NCI-H2171 (cell line): ENCODE measurements at regions not wholly inside any gene's neighbourhood (a gene's known extent, or its start where the extent isn't known, plus 50 kb on each side); places are given as distances from the start of the nearest gene placed in this dataset.

Experiments
- DNase-seq: peaks from one replicate; lab custom pipeline; 2025; lab: John Stamatoyannopoulos, UW

DNA sequence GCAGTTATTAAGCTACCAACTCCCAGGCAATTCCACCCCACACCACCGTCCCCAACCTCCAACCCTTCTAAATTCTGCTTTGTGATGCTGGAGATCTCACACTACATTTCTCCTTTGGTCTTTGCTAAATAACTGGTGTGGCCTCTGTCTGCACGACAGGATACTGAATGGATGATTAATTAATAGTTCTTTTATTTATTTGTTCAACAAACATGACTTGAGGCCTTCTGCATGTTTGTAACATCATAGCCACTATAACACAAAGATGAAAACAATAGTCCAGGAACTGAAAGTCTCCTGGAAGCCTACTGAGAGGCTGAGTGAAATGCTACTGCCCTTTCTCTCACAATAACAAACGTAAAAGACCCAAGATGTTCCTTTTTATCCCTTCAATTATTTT lies 609.5 kb upstream of the UBE2E2 start:
- no peak for DNase-seq

DNA sequence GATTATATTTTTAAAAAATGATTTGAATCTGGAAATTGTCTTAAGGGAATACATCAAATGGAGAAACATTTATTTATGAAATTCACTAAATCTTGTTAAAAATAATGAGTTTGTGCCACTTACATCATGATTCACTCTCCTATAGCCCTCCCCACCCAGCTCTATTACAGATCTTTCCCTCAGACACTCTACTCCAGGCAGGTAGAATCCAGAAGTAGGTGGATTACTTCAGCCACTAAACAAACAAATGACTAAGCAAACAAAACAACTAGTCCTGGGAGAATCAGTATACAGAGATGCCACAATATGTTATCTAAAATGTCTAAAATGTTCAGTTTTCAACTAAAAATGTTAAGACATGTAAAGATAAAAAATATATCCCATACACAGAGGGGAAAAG lies 608.1 kb upstream of the UBE2E2 start:
- DNase-seq: no peak

DNA sequence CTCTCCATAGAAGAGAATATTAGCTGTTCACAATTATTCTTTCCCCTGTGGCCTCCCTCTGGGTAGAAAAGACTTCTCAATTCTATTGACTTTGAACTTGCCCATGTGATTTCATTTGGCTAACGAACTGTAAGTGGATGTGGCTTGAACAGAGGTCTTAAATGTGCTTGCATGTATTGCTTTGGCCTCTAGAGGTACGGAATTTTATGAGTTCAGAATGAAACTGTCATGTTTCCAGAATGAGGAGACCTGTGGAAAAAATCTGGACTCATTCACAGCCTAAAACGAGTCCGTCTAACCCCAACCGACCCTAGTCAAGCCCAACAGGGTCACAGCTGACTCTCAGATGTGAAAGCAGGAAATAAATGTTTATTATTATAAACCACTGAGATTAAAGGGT lies 596.7 kb upstream of the UBE2E2 start:
- DNase-seq: no peak

DNA sequence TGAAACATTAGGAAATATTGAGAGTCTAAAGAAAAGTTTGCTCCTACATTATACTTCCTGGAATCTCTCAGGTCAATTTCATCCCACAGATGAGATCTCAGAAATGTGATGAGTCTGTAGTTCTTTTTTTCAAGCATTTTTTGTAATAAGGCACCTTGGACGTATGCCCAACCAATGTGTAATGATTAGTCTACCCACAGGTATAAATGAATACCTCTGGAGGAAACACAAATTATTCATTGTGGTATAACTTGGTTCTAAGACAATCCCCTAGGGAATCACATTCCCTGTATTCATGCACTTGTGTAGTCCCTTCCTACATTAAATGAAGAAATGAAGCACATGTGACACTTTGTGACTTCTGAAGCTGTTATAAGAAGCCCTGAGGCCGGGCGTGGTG lies 596.2 kb upstream of the UBE2E2 start:
- DNase-seq: no peak

DNA sequence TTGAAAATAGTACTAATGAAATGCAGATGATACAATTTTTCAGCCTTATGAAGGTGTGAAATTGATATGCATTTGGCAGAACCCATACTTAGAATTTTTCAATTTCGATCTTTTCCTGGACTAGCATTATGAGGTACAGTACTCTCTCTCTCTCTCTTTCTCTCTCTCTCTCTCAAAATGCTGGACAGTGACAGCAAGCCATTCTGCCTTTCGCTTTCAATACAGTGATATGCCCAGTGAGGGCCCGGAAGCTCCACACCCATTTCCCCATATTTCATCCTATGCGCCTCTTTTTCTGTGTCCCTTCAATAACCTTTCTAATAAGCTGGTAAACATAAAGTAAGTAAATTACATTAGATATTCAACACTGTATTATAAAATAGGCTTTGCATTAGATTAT lies 595.0 kb upstream of the UBE2E2 start:
- no peak for DNase-seq

DNA sequence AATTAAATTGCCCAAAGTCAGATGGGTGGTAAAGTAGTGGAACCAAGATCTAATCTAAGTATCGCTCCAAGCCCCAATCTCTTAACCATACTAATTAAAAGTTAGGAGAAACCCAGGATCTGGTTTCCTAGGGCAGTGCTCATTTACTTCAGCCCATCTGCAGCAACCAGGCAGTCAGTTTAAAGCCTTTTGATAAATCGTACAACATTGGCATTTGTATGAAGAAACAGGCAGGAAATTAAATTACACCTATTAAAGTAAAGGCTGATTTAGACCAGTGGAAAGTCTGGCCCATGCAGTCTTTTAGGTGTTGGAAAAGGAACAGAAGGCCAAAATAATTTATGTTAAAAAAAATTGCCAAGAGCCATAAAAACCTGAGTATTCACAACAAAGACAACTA lies 594.4 kb upstream of the UBE2E2 start:
- no peak for DNase-seq

DNA sequence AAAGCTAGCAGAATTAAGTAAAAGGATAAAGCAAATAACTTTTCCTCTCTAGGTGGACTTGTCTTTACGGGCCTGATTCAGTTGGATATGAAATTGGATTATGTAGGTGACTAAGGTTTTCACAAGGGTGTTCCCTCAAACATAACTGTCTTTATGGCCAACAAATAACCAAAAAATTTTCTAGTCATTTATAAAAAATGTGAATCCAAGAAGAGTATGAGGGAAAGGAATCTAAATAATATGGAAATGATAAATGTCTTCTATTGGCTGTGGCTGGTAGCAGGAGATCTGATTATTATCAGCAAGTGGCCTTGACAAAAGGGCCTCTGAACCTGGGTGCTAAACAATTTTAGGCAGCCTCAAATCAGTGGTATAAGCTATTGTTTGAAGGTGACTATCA lies 594.0 kb upstream of the UBE2E2 start:
- DNase-seq: no peak

DNA sequence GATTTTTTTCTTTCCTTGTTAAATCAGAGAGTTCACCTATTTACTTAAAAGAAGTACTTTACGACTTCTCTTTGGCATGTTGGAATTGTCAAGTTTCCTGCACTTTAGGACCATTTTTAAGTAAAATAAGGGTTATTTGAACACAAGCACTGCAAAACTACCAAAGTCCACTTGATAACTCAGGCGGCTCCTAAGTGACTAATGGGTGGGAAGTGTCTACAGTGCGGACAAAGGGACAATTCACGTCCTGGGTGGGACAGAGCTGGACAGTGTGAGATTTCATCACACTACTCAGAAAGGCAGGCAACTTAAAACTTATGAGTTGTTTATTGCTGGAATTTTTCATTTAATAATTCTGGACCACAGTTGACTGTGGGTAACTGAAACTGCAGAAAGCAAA lies 590.2 kb upstream of the UBE2E2 start:
- DNase-seq: no peak

DNA sequence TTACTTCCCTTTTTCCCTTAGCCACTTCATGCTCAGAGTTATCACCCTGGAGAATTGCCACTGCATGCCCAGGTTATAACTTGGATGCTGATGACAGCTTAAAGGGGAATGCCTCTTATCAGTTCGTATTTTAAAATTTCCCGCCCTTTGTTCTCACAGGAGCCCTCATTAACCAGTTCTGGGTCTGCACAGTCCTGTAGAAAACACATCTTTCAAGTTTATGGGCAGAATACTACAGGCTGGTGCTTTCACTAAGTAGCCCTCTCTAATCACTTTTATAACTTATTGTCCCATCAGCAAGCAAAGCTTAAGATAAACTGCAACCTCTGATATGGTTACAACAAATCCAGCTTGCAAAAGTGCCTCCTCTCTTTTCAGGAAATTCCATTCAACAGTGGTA lies 587.3 kb upstream of the UBE2E2 start:
- no peak for DNase-seq

DNA sequence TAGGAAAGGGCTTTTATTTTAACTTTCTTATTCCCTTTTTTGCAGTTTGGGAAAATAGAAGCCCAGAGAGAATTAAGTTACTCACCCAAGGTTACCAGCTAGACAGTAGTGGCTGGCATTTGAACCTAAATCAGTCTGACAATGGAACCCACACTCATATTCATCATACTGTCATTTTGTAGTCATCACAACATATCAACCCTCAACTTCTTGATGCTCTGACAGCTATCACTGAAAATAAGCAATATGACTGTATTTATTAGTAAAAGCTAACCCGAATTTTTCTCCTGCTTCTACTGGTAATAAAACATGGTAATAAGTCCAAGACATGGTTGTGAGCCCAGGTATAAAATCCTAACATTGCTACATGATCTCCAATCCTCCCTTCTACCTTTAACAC lies 585.8 kb upstream of the UBE2E2 start:
- DNase-seq: no peak

DNA sequence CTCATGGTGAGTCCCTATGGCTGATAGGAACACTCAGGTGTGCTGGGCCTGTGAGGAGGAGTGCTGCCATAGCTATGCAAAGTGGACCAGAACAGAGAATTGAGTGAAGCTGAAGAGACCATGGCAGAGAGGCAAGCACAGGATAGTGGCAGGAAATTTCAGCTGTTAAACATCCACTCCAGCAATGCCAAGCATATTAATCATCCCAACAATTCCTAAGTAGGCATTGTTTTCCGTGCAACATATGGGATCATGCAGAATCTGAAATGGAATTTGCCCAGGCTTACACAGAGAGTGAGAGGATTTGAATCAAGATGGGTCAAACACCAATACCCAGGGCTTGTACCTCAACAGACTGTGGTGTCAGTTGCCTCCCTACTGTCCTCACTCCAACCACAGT lies 582.6 kb upstream of the UBE2E2 start:
- no peak for DNase-seq

DNA sequence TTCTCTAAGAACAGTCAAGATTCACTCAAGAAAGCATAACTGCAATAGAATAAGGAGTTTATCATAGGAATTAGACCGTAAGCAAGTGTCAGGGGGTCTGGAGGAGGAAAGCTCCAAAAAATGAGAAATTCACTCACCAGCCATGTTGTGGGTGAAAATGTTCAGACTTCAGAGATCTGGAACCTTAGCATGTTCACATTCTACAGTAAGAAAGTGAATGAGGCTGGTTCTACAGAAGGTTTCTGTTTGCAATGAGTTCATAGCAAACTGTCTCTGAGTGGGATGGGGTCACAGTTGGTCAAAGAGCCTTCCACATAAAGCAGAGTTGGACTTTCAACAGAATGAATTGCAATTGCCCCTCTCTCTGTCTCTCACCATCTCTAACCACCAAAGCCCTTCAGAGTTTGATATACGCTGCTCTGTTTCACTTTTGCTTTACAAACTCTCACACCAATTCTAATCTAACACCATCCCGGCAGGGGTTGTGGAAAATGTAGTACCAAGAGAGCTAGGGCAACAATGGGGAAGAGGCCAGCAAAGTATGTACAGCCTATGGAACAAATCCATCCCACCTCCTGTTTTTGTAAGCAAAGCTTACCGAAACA lies 581.8 kb upstream of the UBE2E2 start:
- DNase-seq: no peak

DNA sequence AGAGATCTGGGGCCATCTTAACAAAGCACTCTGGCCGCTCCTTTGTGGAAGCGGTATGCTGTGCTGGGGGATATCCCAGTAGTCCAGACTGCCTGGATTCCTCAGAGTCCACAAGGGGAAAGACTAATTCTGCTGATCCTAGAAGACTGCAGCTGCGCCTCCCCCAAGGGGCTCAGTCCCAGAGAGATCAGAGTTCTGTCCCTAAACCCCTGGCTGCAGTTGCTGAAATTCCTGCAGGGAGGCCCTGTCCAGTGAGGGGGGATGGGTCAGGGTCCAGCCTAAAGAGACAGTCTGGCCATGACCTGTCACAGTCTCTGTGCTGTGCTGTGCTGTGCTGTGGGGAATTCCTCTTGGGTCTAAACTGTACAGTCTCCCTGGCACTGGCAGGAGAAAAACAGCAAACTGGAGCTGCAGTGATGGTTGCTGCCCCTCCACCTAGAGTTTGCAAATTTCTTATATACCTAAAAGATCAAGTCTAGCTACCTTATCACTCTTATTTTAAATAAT lies 575.1 kb upstream of the UBE2E2 start:
- DNase-seq: no peak

DNA sequence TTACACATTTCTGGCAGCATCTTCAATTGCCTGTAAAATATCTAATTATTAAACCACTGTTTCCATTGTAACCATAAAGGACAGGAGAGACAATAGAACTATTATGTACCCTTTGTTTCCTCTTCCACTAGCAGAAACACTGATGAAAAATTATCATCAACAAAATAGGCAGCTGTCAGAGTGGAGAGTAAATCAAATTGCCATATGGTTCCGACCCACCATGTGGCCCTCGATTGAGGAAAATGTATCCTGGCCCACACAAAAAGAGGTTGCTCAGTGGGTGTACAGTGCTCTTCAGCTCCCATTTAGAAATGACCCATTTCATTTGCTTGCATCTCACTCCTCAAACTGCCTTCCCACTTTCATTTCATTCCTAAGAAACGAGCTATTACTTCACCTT lies 570.6 kb upstream of the UBE2E2 start:
- no peak for DNase-seq

DNA sequence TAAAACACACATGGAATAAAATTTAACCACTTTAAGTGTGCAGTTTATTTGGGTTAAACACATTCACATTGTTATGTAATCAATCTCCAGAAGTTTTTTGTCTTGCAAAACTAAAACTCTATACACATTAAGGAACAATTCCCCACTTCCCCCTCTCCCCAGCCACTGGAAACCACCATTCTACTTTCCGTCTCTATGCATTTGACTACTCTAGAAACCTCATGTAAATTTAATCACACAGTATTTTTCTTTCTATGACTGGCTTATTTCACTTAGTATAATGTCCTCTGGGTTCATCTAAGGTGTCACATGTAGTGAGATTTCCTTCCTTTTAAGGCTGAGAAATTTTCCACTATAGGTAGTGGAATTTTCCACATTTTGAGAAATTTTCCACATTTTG lies 568.7 kb upstream of the UBE2E2 start:
- no peak for DNase-seq

DNA sequence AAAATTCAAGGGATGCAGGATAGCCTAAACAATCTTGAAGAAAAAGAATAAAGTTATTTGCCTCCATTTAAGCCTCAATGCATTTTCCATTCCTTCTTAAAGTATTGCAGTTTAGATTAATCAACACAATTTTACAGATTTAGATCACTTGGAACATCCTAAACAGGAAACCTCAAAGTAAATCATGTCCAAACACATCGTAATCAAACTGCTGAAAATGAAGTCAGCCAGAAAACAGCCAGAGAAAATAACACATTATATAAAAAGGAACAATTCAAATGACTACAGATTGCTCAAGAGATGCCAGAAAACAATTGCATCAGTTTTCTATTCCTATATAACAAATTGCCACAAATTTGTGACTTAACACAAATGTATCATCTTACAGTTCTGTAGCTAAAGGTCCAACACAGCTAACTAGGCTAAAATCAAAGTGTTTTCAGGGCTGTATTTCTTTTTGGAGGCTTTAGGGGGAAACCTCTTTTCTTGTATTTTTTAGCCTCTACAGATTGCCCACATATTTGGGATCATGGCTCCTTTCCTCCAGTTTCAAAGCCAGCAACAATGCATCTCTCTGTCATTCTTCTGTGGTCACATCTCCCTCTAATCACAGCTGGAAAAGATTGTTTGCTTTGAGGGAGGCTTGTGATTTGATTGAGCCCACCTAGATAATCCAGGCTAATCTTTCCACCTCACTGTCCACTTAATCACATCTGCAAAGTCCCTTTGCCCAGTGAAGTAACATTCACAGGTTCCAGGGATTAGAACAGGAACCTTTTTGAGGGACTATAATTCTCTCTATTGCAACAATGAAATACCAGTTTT lies 543.3 kb upstream of the UBE2E2 start:
- DNase-seq: no peak

DNA sequence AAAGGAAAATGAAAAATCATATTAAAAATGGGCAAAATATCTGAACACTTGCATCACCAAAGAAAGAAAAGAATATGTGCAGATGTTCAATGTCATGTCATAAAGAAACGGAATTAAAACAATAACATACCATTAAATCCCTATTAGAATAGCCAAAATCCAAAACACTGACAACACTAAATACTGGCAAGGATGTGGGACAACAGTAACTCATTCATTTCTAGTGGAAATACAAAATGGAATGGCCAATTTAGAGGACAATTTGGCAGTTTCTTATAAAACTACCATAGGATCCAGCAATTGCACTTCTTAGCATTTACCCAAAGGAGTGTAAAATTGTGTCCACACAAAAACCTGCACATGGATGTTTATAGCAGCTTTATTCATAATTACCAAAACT lies 542.5 kb upstream of the UBE2E2 start:
- no peak for DNase-seq

DNA sequence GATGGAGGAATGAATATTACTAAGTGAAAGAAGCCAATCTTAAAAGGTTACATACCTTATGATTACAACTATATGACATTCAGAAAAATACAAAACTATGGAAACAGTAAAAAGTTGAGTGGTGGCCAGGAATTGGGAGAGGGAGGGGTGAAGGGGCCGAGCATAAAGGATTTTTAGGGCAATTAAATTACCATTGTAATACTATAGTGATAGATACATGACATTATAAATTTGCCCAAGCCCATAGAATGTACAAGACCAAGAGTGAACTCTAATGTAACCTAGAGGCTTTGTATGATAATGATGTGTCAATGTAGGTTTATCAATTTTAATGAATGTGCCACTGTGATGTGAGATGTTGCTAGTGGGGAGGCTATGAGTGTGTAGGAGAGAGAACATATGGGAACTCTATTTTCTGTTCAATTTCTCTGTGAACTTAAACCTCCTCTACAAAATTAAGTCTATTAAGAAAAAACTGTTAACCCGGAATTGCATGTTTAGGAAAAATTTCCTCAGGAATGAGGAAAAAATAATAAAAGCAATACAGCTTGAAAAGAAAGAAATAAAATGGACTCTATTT lies 541.9 kb upstream of the UBE2E2 start:
- no peak for DNase-seq

DNA sequence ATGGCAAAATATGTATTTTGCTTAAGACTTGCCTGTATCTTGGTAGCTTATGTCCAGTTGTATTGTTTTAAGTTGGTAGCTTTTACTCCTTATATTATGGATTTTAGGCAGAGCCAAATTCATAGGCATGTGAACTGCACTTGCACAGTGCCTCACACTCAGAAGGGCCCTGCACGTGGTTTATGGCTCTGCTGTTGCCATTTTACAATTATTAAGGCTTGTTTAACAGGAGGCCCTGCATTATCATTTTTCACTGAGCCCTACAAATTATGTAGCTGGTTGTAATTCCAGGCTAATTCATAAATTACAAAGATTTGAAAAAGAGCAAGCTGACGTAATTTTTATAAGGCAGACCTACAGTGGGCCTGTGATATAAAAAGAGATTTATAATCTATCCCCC lies 537.6 kb upstream of the UBE2E2 start:
- DNase-seq: no peak

DNA sequence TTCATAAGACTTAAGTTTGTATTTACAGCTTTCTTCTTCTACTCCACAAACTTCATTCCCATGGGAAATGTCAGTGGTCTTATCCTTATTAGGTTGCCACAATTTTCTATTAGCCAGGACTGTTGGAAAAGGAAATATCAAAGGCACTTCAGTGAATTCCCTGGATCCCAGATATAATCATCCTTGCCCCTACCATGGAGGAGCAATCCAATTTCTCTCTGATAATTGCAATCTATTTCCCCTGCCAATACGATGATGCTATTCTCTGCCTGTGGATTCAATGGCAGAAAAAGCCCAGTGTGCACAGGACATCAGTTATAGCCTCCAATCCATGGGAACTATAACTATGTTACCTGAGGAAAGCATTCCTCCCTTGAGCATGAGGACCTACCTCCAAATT lies 536.4 kb upstream of the UBE2E2 start:
- DNase-seq: no peak

DNA sequence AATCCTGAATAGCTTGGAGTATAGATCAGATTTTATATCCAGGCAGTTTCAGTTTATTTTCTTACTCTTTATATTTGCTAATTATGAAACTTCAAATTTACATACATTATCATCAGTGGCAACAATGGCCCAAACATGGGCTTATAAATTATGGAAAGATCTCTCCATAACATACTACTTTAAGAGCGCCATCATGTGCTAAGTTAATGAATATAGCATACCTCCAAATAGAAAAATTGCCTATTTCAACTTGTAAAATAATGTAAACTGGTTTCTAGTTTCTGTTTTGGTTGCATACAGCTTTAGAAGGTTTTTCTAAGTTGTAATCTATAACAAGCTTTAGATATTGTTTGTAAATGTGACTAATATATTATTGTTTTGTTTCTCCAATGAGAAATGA lies 531.3 kb upstream of the UBE2E2 start:
- no peak for DNase-seq

DNA sequence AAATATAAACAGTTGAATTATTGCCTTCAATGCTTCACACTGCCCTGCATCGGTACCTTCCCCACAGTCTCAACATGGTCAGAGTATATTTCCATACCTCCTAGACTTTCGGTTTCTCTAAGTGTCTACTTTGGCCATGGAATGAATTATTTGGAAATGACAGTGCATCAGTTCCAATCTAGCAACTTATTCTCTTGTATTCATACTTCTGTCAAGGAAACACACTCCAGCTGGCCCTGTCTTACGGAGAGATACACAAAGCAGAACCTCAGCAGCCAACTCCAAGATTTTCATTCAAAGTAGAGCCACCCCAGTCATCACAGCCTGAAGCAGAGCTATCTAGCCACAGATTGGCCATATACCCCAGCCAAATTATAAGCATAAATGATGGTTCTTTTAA lies 518.4 kb upstream of the UBE2E2 start:
- no peak for DNase-seq

DNA sequence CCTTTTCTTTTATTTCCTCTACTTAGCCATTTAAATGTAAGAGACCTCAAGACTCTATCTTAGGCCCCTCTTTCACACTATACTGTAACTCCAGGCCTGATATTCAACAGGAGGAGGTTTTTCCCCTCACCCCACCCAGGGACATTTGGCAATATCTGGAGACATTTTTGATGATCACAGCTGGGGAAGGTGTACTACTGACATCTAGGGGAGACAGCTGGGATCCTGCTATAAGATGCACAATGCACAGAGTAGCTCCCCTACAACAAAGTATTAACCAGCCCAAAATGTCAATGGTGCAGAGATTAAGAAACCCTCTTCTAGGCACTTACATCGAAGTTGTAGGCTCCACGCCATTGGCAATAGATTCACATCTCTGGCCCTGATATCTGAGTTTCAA lies 517.5 kb upstream of the UBE2E2 start:
- DNase-seq: no peak

DNA sequence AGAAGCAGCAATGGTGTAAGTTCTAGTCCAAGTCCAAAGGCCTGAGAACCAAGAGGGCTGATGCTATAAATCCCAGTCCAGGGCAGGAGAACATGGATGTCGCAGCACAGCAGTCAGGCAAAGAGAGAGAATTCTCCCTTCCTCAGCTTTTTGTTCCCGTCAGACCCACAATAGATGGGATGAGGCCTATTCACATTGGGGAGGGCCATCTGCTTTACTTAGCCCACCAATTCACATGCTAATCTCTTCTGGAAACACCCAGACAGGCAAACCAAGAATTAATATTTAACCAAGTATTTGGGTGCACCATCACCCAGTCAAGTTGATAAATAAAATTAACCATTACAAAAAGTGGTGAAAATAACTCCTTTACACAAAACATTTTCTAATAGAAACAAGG lies 511.7 kb upstream of the UBE2E2 start:
- no peak for DNase-seq
